Psoas muscle (tissue), 7 donors: ENCODE measurements at regions not wholly inside any gene's neighbourhood (a gene's known extent, or its start where the extent isn't known, plus 50 kb on each side); places are given as distances from the start of the nearest gene placed in this dataset.

Source experiments
- ATAC-seq, 4 donors: fragments of 200-7000 bp; cut with Tn5 transposase; one replicate each; pipeline ENCODE4 v1.9.1; 2020; ENCODE audit warnings: moderate library complexity in 3 of 4, mild to moderate bottlenecking in 2 of 4
- DNase-seq, 2 donors: peaks; one replicate each; pipeline ENCODE4 v3.0.0-alpha.2; 2020
- H3K27ac ChIP-seq: fragments of 200-600 bp; one replicate; pipeline ENCODE4 v1.8.0; 2022
- H3K27me3 ChIP-seq, 3 donors: fragments of 200-600 bp in 1 of 3; one replicate each; pipeline versions ENCODE4 v1.6.1 to v1.8.0; 2013 to 2022; ENCODE audit warnings: low read length in 2 of 3, mild to moderate bottlenecking in 2 of 3, moderate library complexity in 1 of 3; ENCODE audit not compliant: insufficient read depth in 3 of 3
- H3K36me3 ChIP-seq, 2 donors: fragments of 200-600 bp in 1 of 2; one replicate each; pipeline versions ENCODE4 v1.6.1 to v1.8.0; 2013 to 2022; ENCODE audit warnings: low read depth in 1 of 2, mild to moderate bottlenecking in 1 of 2, moderate library complexity in 1 of 2; ENCODE audit not compliant: insufficient read depth in 1 of 2
- H3K4me1 ChIP-seq: fragments of 200-600 bp; one replicate; pipeline ENCODE4 v1.8.0; 2022
- H3K4me3 ChIP-seq: fragments of 200-600 bp; one replicate; pipeline ENCODE4 v1.8.0; 2022; ENCODE audit warnings: mild to moderate bottlenecking
- H3K9me3 ChIP-seq: fragments of 200-600 bp; one replicate; pipeline ENCODE4 v1.8.0; 2022
- CTCF ChIP-seq: fragments of 200-600 bp; IDR thresholded peaks from one replicate; pipeline ENCODE4 v1.8.0; 2022; ENCODE audit warnings: antibody characterized with exemption
- WGBS, 3 donors: extraction: QIAGEN DNeasy Blood & Tissue Kit; methylation state at CpG; one replicate each; pipeline versions ENCODE4 v1.1.6 to v1.1.7; 2013; 5-methylcytosine and 5-hydroxymethylcytosine counted together
- intact Hi-C, 2 donors: fragments of 100-400 bp; cut with DNase I; formaldehyde crosslinking; loops; one replicate each; pipeline versions ENCODE4 v1.11.0 to v1.14.2; 2022
- donor health status: healthy with polysubstance abuse.
- donor health status: DM: no; HTN: no; CAD: no; lungs with moderate emphysema.
- donor health status: Bipolar disorder and iron deficiency.
- donor health status: healthy.
- donor health status: DM: yes; HTN: yes; CAD: no.
- donor health status: DM: no; HTN: no; CAD: no.
- donor health status: DM: yes; HTN: yes; CAD: no.

DNA sequence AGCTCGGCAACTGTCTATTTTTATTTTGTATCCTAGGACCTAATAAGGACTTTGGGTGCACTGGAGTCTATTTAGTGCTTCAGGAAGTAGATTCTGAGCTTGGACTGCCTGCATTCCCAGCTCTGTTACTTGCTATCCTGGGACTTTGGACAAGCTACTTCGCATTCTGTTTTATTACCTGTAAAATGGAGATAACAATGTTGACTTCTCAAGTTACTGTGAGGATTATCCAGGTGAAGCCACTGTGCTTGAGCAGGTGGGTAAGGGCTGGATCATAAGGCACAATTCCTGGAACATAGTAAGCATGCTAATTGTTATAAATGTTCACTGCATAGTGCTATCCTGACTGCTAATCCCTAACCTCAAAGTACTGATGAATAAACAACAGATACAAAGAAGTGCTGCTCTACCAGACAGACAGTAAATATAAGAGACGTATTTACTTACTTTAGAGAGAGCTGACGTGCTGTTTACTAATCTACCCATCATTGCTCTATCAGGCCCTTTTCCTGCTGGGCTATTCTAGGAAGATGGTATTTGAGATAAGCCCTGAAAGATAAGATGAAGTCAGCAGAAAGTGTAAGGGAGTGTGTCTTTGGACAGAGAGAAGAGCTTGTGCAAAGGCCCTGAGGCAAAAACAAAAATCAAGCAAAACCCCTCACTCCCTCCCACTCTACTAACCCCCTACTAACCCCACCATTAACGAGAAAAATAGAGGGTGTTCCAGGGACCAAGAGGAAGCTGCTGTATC lies 50.8 kb upstream of the FLT1 start:
- no peak for ATAC-seq
- Histone ChIP-seq H3K27ac (no peak overlapping the region), H3K27me3 (peaks cover 0 to 2% (median 0%) of the 10 kb centered on the region in 3 donors), H3K9me3 (no peaks in the 10 kb centered on the region), H3K4me3 (no peak overlapping the region), H3K36me3 (no peaks in the 10 kb centered on the region), H3K4me1 (no peaks in the 10 kb centered on the region)
- intact Hi-C loops: no loop called here
- no peak for TF ChIP-seq CTCF
- 67 to 74% (median 70%) methylated on average over 5 of the region's 5 CpGs for WGBS, 3 donors
- DNase-seq: no peak
